ENCODE measurements at regions not wholly inside any gene's neighbourhood (a gene's known extent, or its start where the extent isn't known, plus 50 kb on each side); places are given as distances from the start of the nearest gene placed in this dataset.

- TF ChIP-seq, protein P1, sequence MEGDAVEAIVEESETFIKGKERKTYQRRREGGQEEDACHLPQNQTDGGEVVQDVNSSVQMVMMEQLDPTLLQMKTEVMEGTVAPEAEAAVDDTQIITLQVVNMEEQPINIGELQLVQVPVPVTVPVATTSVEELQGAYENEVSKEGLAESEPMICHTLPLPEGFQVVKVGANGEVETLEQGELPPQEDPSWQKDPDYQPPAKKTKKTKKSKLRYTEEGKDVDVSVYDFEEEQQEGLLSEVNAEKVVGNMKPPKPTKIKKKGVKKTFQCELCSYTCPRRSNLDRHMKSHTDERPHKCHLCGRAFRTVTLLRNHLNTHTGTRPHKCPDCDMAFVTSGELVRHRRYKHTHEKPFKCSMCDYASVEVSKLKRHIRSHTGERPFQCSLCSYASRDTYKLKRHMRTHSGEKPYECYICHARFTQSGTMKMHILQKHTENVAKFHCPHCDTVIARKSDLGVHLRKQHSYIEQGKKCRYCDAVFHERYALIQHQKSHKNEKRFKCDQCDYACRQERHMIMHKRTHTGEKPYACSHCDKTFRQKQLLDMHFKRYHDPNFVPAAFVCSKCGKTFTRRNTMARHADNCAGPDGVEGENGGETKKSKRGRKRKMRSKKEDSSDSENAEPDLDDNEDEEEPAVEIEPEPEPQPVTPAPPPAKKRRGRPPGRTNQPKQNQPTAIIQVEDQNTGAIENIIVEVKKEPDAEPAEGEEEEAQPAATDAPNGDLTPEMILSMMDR (IDR thresholded peaks at IDR 0.05) = no peak
- no peak for TF ChIP-seq ZFX (IDR thresholded peaks at IDR 0.05; ENCODE audit: borderline replicate concordance)
These were observed 192.4 kb upstream of the KLF4 start for GRCh38 chr9:107681988-107682387.

Measured in 22Rv1 (cell line).